GM12801 (cell line): ENCODE measurements at regions not wholly inside any gene's neighbourhood (a gene's known extent, or its start where the extent isn't known, plus 50 kb on each side); places are given as distances from the start of the nearest gene placed in this dataset.

ENCODE experiments used
- CTCF ChIP-seq: IDR thresholded peaks from one replicate; pipeline ENCODE4 v1.5.1; 2011; ENCODE audit warnings: control low read depth; ENCODE audit not compliant: insufficient read length; ENCODE audit errors: extremely low read depth

- TF ChIP-seq CTCF, result no peak
These were observed 212.7 kb downstream of the PTBP2 start for GRCh38 chr1:96934282-96934681.

- no peak for TF ChIP-seq CTCF
These were observed 223.0 kb downstream of the PTBP2 start for GRCh38 chr1:96944432-96945092.

DNA sequence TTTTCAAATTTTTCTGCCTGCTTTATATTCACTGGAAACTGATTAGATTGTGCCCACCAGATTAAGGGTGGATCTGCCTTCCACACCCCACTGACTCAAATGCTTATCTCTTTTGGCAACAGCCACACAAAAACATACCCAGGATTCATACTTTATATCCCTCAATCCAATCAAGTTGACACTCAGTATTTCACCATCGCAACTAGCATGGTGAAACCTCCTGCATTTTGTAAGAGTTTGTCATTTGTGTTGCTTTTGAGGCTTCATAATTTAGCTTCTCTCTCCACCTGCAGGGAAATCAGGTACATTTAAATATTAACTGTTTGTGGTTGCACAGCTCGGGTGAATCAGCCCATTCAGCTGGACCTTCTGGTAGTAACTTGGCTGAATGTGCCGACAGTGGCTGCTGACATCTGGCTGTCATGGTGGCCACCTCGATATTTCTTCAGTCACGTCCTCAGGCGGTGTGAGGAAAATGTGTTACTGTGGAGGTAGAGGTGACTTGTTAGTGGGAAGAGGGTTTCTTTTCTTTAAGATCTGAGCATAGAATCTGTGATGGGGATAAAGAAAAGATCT is 224.0 kb downstream of the PTBP2 start:
- no peak for TF ChIP-seq CTCF

GRCh38 chr1:96955307-96956012 is 233.9 kb downstream of the PTBP2 start:
- no peak for TF ChIP-seq CTCF

DNA sequence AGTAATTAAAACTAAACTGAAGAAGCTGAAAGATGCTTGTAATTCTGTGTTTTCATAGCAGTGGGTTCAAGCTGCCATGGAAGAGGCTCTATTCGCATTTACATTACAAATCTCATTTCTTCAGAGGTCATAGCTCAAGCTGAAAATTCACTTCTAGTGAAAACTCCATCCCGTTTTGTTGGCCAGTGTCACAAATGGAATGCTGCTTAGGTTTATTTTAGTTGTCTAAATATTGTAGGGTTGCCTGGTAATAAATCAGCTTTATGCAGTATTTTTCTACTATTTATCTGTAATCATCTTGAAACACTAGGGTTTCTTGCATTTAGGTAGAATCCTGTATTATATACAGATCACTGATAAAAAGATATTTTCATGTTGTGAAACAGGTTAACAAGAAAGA is 240.6 kb downstream of the PTBP2 start:
- TF ChIP-seq CTCF, result no peak

DNA sequence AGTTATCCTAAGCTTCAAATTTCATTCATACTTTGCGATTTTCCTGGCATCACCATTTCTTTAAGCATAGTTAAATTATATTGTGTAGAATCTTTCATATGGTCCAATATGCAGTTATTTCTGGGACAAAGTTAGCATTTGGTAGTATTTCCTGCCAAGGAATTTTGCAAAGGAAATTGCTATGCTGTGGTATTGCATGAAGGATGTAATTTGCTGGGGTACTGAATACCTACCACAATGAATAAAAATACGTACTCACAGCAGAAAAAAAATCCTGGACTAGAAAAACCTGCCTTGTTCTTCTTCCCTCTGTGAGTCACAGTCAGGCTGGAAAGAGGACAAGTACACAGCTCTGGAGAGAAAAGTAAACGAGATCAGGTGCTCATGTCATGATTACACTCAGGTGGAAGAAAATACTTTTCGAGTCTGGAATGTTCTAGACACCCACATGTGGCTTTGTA is 241.2 kb downstream of the PTBP2 start:
- no peak for TF ChIP-seq CTCF

GRCh38 chr1:96964761-96965160 is 243.2 kb downstream of the PTBP2 start:
- no peak for TF ChIP-seq CTCF
